Spleen (tissue), 7 donors: ENCODE measurements at regions not wholly inside any gene's neighbourhood (a gene's known extent, or its start where the extent isn't known, plus 50 kb on each side); places are given as distances from the start of the nearest gene placed in this dataset.

Experiments used
- CTCF ChIP-seq, 11 experiments: fragments of 200-600 bp in 7 of 11; fragments of 450-650 bp in 4 of 11; sonication (generic) in 4 of 11; IDR thresholded peaks in 8 of 11; conservative IDR thresholded peaks in 3 of 11; 1 replicate in 7 of 11; 2 replicates in 4 of 11; pipeline versions ENCODE4 v1.4.0 to v1.8.0; 2016 to 2021; ENCODE audit warnings: antibody characterized with exemption in 11 of 11, inconsistent platforms in 4 of 11, mild to moderate bottlenecking in 1 of 11
- POLR2A ChIP-seq, 3 donors: fragments of 450-650 bp; IDR thresholded peaks; one replicate each; pipeline ENCODE4 v1.5.1; 2017; ENCODE audit warnings: antibody characterized with exemption in 3 of 3, mild to moderate bottlenecking in 1 of 3
- POLR2AphosphoS5 ChIP-seq, 3 donors: sonication (generic); formaldehyde crosslinking; IDR thresholded peaks; one replicate each; pipeline ENCODE4 v1.5.1; 2017; ENCODE audit warnings: antibody characterized with exemption in 3 of 3
- donor health status: DM: no; HTN: no; CAD: no; lungs with moderate emphysema.
- donor health status: DM: no; HTN: no; CAD: no.
- donor health status: DM: no; HTN: no; CAD: no.

- no peak for TF ChIP-seq CTCF (IDR thresholded peaks at IDR 0.05 in 8 of 11, conservative IDR thresholded peaks at IDR 0.05 in 3 of 11)
- no peak for TF ChIP-seq POLR2A (IDR thresholded peaks at IDR 0.05)
- TF ChIP-seq POLR2AphosphoS5 (IDR thresholded peaks at IDR 0.05), result no peak
Observed at GRCh38 chr1:63022319-63022718, 238.4 kb downstream of the ATG4C start.
